Stimulated activated CD4-positive, alpha-beta T cell treated with anti-CD3 and anti-CD28 coated beads, Interleukin-12 subunit alpha, Interleukin-12 subunit beta, amount 100 ng/mL, for 48 hours (primary cell): ENCODE measurements at regions not wholly inside any gene's neighbourhood (a gene's known extent, or its start where the extent isn't known, plus 50 kb on each side); places are given as distances from the start of the nearest gene placed in this dataset.
"Not testable (repeated sequence)": the region's sequence is repeated elsewhere in the genome, so short reads cannot be mapped to it uniquely, and the experiment has no call there.

Source experiments
- DNase-seq, 3 donors: peaks; one replicate each; pipeline ENCODE4 v3.0.0-alpha.2; 2020; ENCODE audit warnings: low read depth in 2 of 3, low spot score in 1 of 3

GRCh38 chr4:3865986-3866812, 100.0 kb downstream of the ADRA2C start:
- no peak for DNase-seq

GRCh38 chr4:3866813-3867129, 100.6 kb downstream of the ADRA2C start:
- no peak for DNase-seq

- no peak for DNase-seq
These were observed 101.4 kb downstream of the ADRA2C start for GRCh38 chr4:3867403-3868100.

- DNase-seq, result no peak
These were observed 102.3 kb downstream of the ADRA2C start for GRCh38 chr4:3868211-3869173.

GRCh38 chr4:3869174-3869572, 103.0 kb downstream of the ADRA2C start:
- DNase-seq, result no peak

- no peak for DNase-seq
These were observed 103.7 kb downstream of the ADRA2C start for GRCh38 chr4:3869661-3870566.

GRCh38 chr4:3870567-3870962, 104.4 kb downstream of the ADRA2C start:
- no peak for DNase-seq

GRCh38 chr4:3871181-3871852, 105.1 kb downstream of the ADRA2C start:
- no peak for DNase-seq

GRCh38 chr4:3871881-3872833, 106.0 kb downstream of the ADRA2C start:
- DNase-seq, result no peak

- DNase-seq, result no peak
These were observed 106.7 kb downstream of the ADRA2C start for GRCh38 chr4:3872834-3873313.

- DNase-seq, result no peak
These were observed 107.3 kb downstream of the ADRA2C start for GRCh38 chr4:3873408-3874027.

GRCh38 chr4:3874028-3874415, 107.8 kb downstream of the ADRA2C start:
- DNase-seq, result no peak

GRCh38 chr4:3874525-3875110, 108.4 kb downstream of the ADRA2C start:
- DNase-seq, result no peak

GRCh38 chr4:3875466-3875865, 109.3 kb downstream of the ADRA2C start:
- no peak for DNase-seq

GRCh38 chr4:3876057-3876845, 110.1 kb downstream of the ADRA2C start:
- not testable (repeated sequence) for DNase-seq

GRCh38 chr4:3877236-3877635, 111.1 kb downstream of the ADRA2C start:
- DNase-seq, result no peak

GRCh38 chr4:3877868-3878267, 111.7 kb downstream of the ADRA2C start:
- no peak for DNase-seq
